Neutrophil (primary cell): ENCODE measurements at regions not wholly inside any gene's neighbourhood (a gene's known extent, or its start where the extent isn't known, plus 50 kb on each side); places are given as distances from the start of the nearest gene placed in this dataset.

ENCODE experiments used
- H3K27ac ChIP-seq: fragments of 200-600 bp; sonication (generic); 2 replicates; pipeline ENCODE4 v1.5.1; 2016; ENCODE audit warnings: mild to moderate bottlenecking, moderate library complexity
- H3K27me3 ChIP-seq: fragments of 200-600 bp; sonication (generic); 2 replicates; pipeline ENCODE4 v1.6.0; 2016; ENCODE audit warnings: mild to moderate bottlenecking
- H3K36me3 ChIP-seq: fragments of 200-600 bp; sonication (generic); 2 replicates; pipeline ENCODE4 v1.5.1; 2017
- H3K4me1 ChIP-seq, 2 experiments: fragments of 200-600 bp in 1 of 2; sonication (generic) in 1 of 2; 1 replicate in 1 of 2; 2 replicates in 1 of 2; pipeline versions ENCODE4 v1.5.1 to v1.6.1; 2013 to 2016; ENCODE audit warnings: low read depth in 1 of 2, low read length in 1 of 2, mild to moderate bottlenecking in 1 of 2, moderate library complexity in 1 of 2; ENCODE audit not compliant: control insufficient read depth in 1 of 2, insufficient read depth in 1 of 2
- H3K4me3 ChIP-seq, 2 experiments: fragments of 200-600 bp in 1 of 2; sonication (generic) in 1 of 2; 1 replicate in 1 of 2; 2 replicates in 1 of 2; pipeline ENCODE4 v1.5.1; 2013 to 2016; ENCODE audit warnings: low read depth in 1 of 2, low read length in 1 of 2, mild to moderate bottlenecking in 1 of 2, moderate library complexity in 1 of 2
- H3K9me3 ChIP-seq: fragments of 200-600 bp; sonication (generic); 2 replicates; pipeline ENCODE4 v1.5.1; 2016
- TF ChIP-seq, protein P1 (sequence below): fragments of 200-600 bp; sonication (generic); IDR thresholded peaks from 2 replicates; pipeline ENCODE4 v1.5.1; 2016; ENCODE audit warnings: antibody characterized with exemption

DNA sequence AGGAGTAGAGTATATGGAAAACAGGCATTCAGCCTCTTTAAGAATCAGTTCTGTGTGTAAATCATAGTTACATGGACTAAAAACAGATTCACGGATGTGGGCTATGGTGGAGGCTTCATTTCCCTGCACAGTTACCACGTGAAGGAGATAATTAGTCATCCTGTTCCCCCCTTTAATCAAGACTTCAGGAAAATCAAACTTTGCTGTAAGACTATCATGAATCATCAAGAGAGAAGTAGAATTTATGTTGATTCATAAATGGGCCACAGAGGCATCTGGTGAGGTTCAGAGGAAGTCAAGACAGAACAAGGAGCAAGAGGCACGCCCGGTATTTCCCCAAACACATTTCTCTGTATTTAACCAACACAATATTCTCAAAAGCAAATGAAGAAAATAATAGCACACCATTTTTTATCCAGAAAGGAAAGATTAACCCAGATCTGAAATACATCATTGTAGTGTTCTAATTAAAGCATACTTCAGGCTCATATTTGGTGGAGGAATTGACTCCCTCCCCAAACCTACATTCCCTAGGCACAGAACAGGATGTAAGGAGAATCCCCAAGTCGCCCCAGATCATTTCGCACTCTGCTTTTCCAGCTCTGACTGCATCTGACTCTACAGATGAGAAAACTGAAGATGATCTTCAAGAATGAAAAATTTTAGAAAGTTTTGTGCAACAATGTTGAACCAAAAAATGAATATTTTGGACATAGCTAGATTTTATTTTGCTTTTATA, 175.8 kb upstream of the GAS1 start:
- TF ChIP-seq, protein P1, sequence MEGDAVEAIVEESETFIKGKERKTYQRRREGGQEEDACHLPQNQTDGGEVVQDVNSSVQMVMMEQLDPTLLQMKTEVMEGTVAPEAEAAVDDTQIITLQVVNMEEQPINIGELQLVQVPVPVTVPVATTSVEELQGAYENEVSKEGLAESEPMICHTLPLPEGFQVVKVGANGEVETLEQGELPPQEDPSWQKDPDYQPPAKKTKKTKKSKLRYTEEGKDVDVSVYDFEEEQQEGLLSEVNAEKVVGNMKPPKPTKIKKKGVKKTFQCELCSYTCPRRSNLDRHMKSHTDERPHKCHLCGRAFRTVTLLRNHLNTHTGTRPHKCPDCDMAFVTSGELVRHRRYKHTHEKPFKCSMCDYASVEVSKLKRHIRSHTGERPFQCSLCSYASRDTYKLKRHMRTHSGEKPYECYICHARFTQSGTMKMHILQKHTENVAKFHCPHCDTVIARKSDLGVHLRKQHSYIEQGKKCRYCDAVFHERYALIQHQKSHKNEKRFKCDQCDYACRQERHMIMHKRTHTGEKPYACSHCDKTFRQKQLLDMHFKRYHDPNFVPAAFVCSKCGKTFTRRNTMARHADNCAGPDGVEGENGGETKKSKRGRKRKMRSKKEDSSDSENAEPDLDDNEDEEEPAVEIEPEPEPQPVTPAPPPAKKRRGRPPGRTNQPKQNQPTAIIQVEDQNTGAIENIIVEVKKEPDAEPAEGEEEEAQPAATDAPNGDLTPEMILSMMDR, result no peak
- Histone ChIP-seq H3K4me3 (no peak overlapping the region), H3K9me3 (no peaks in the 10 kb centered on the region), H3K27ac (no peak overlapping the region), H3K4me1 (no peaks in the 10 kb centered on the region), H3K36me3 (no peaks in the 10 kb centered on the region), H3K27me3 (no peaks in the 10 kb centered on the region)

DNA sequence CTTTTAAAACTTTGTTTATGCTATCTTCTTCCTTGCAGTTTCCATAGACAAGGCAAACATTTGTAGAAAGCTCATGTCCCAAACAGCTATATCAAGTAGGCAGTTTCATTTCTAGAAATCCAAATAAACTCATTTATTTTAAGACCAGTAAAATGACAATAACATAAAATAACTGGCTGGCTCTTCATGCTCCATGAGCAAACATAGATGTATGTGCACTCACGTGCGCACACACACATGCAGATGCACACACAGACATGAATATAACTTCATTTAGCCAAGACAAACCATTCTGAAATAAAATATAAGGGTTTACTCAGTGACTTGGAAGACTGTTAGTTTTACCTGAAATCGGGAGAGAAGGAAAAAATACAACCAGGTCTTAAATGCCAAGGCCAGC, 176.5 kb upstream of the GAS1 start:
- Histone ChIP-seq H3K4me1 (no peaks in the 10 kb centered on the region), H3K36me3 (no peaks in the 10 kb centered on the region), H3K9me3 (no peaks in the 10 kb centered on the region), H3K27me3 (no peaks in the 10 kb centered on the region), H3K27ac (no peak overlapping the region), H3K4me3 (no peak overlapping the region)
- TF ChIP-seq, protein P1, result no peak

DNA sequence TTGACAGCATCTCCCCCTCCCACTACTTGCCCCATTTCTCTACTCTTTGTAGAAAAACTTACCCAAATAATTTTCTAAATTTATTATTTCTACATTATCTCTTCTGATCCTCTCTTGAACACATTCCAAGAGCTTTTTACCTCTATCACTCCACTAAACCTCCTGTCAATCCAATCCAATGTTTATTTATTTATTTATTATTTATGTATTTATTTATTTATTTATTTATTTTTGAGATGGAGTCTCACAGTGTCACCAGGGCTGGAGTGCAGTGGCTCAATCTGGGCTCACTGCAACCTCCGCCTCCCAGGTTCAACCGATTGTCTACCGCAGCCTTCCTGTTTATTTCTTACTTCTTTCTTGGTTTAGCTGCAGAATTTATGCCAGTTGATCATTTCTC, 178.5 kb upstream of the GAS1 start:
- Histone ChIP-seq H3K4me1 (no peaks in the 10 kb centered on the region), H3K4me3 (no peak overlapping the region), H3K36me3 (no peaks in the 10 kb centered on the region), H3K9me3 (no peaks in the 10 kb centered on the region), H3K27ac (no peak overlapping the region), H3K27me3 (no peaks in the 10 kb centered on the region)
- TF ChIP-seq, protein P1, result no peak

DNA sequence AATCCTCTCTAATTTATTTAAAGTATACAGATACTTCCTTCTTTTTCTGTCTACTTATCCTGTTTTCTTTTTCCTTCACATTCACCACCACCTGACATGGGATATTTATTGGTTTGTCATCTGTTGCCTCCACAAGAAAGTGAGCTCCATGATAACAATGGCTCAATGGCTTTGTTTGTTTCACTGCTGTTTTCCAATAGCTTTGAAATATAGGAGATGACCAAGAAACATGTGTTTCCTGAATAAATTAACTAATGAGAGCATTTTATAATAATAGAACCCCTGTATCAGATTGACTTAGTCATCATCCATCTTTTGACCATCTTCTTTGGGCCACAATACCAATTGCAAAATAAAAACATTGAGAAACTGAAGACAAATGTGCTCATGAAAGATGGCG, 180.2 kb upstream of the GAS1 start:
- Histone ChIP-seq H3K4me3 (no peak overlapping the region), H3K27ac (no peak overlapping the region), H3K36me3 (no peaks in the 10 kb centered on the region), H3K4me1 (no peaks in the 10 kb centered on the region), H3K9me3 (no peaks in the 10 kb centered on the region), H3K27me3 (no peaks in the 10 kb centered on the region)
- TF ChIP-seq, protein P1, result no peak

DNA sequence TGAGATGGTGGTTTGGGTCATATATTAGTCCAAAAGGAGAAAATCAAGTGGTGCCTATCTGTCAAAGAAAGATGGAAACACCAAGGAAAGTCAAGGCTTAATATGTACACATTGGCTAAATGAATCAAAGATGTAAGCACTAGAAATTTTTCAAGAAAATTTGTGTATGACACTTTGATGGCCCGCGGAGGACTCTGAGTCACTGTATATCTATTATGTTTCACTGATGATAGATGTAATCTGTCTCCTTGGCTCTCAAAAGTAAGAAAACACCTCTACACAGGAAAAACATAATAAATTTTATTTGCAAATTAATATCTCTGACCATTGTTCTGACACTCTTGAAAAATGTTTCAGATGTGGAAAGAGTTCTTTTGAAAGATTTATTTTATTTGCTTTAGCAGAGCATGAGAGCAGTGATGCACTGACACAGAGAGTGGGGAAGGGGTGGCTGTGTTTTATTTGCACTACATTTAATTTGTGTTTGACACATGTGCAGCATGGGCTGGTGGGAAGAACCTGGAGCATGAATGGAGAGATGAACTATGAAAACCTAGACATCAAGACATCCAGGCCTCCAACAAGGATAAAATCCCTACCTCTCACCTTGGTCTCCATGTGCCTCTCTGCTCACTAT, 180.8 kb upstream of the GAS1 start:
- Histone ChIP-seq H3K27me3 (no peaks in the 10 kb centered on the region), H3K27ac (no peak overlapping the region), H3K4me3 (no peak overlapping the region), H3K4me1 (no peaks in the 10 kb centered on the region), H3K9me3 (no peaks in the 10 kb centered on the region), H3K36me3 (no peaks in the 10 kb centered on the region)
- TF ChIP-seq, protein P1, result no peak
